ENCODE measurements at regions not wholly inside any gene's neighbourhood (a gene's known extent, or its start where the extent isn't known, plus 50 kb on each side); places are given as distances from the start of the nearest gene placed in this dataset.

GRCh38 chr13:87459419-87459818 is 211.8 kb upstream of the SLITRK5 start:
- no peak for TF ChIP-seq CTCF (IDR thresholded peaks at IDR 0.05)
- TF ChIP-seq POLR2A (IDR thresholded peaks at IDR 0.05): no peak
